Tibial nerve (tissue), 4 donors: ENCODE measurements at regions not wholly inside any gene's neighbourhood (a gene's known extent, or its start where the extent isn't known, plus 50 kb on each side); places are given as distances from the start of the nearest gene placed in this dataset.

ENCODE experiments used
- DNase-seq, 2 donors: peaks; one replicate each; pipeline ENCODE4 v3.0.0-alpha.2; 2019; ENCODE audit warnings: low spot score in 2 of 2
- H3K27ac ChIP-seq, 4 donors: fragments of 200-600 bp; sonication (generic) in 3 of 4; one replicate each; pipeline ENCODE4 v1.5.1; 2017 to 2019; ENCODE audit warnings: mild to moderate bottlenecking in 1 of 4
- H3K27me3 ChIP-seq, 2 donors: fragments of 200-600 bp; sonication (generic) in 1 of 2; one replicate each; pipeline versions ENCODE4 v1.5.1 to v1.6.0; 2017 to 2019
- H3K36me3 ChIP-seq, 3 donors: fragments of 200-600 bp; sonication (generic); one replicate each; pipeline ENCODE4 v1.5.1; 2018 to 2019
- H3K4me1 ChIP-seq, 4 donors: fragments of 200-600 bp; sonication (generic) in 3 of 4; one replicate each; pipeline ENCODE4 v1.5.1; 2017 to 2019
- H3K4me3 ChIP-seq, 4 donors: fragments of 200-600 bp; sonication (generic) in 3 of 4; one replicate each; pipeline ENCODE4 v1.5.1; 2017 to 2019; ENCODE audit warnings: mild to moderate bottlenecking in 1 of 4, moderate library complexity in 1 of 4
- H3K9me3 ChIP-seq, 4 donors: fragments of 200-600 bp; sonication (generic) in 3 of 4; one replicate each; pipeline ENCODE4 v1.5.1; 2017 to 2019
- EP300 ChIP-seq, 2 donors: sonication (generic); formaldehyde crosslinking; IDR thresholded peaks; one replicate each; pipeline ENCODE4 v1.6.1; 2017; ENCODE audit warnings: antibody characterized with exemption in 2 of 2, mild to moderate bottlenecking in 1 of 2
- POLR2A ChIP-seq, 2 donors: fragments of 450-650 bp; IDR thresholded peaks; one replicate each; pipeline ENCODE4 v1.6.1; 2017; ENCODE audit warnings: antibody characterized with exemption in 2 of 2, mild to moderate bottlenecking in 2 of 2, moderate library complexity in 2 of 2
- WGBS, 2 donors: methylation state at CpG; one replicate each; pipeline ENCODE4 v1.1.5; 2018; 5-methylcytosine and 5-hydroxymethylcytosine counted together
- TF ChIP-seq, protein P1 (sequence below), 5 experiments: fragments of 200-600 bp in 3 of 5; fragments of 450-650 bp in 2 of 5; sonication (generic) in 3 of 5; IDR thresholded peaks; one replicate each; pipeline ENCODE4 v1.5.1; 2016 to 2019; ENCODE audit warnings: antibody characterized with exemption in 5 of 5, mild to moderate bottlenecking in 3 of 5, moderate library complexity in 2 of 5

DNA sequence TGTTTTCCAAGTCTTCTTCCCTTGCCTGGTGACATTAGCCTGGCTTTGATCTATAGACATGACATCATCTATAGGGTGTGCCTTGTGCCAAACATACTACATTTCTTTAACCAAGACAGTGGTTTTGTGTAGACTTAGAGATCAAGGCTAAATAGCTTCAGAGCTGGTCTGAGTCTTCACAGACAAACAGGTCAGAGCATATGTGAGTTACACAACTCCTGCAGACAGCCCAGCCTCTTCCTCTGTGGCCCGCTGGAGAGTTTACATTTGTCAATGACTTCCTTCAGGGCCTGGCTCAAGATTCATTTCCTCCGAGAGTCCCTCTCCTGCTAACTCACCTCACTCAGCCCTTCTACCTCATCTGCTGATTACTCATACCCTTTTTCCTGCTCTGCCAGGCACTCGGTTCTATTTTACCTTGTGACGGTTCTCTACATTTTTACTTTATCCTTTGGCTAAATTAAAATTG is 73.1 kb upstream of the TANC2 start:
- H3K27ac ChIP-seq: peak overlapping the region in 1 of 4 donors; percentile 75
- peak in 1 of 2 donors; percentile 12 for DNase-seq

DNA sequence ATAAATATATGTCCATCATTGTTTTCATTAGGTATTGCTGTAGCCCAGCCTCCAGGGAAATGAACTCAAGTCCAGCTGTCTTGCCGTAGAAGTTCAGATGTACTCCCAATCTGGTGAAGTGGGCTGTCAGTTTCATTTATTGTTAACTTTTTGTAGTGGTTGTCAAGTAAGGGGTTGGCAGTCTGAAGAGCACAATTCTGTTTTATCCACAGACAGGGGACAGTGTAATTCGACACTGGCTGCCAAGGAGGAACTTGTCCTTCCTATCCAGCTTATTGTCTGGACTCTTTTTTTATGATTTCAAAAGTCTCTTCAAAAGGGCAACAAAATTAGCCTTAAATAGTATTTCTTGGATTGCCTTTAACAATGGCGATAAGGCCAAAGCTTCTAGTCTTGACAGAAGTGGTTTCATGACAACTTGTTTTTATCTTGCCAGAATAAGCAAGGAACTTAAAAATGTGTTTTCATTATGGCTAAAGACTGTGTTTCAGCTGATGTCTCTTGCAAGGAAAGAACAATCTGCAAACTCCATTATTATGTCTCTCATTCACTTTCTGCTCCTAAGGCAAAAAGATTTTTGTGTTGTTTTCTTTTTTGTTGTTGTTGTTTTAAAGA is 73.9 kb upstream of the TANC2 start:
- H3K9me3 ChIP-seq: no peaks in the 10 kb centered on the region
- H3K27me3 ChIP-seq: no peaks in the 10 kb centered on the region
- no peak for DNase-seq
- WGBS, 2 donors: 38 to 48% methylated on average over 3 of the region's 3 CpGs
- no peak overlapping the region for H3K4me3 ChIP-seq
- no peaks in the 10 kb centered on the region for H3K36me3 ChIP-seq
- no peak overlapping the region for H3K27ac ChIP-seq
- TF ChIP-seq, protein P1, sequence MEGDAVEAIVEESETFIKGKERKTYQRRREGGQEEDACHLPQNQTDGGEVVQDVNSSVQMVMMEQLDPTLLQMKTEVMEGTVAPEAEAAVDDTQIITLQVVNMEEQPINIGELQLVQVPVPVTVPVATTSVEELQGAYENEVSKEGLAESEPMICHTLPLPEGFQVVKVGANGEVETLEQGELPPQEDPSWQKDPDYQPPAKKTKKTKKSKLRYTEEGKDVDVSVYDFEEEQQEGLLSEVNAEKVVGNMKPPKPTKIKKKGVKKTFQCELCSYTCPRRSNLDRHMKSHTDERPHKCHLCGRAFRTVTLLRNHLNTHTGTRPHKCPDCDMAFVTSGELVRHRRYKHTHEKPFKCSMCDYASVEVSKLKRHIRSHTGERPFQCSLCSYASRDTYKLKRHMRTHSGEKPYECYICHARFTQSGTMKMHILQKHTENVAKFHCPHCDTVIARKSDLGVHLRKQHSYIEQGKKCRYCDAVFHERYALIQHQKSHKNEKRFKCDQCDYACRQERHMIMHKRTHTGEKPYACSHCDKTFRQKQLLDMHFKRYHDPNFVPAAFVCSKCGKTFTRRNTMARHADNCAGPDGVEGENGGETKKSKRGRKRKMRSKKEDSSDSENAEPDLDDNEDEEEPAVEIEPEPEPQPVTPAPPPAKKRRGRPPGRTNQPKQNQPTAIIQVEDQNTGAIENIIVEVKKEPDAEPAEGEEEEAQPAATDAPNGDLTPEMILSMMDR (IDR thresholded peaks at IDR 0.05): no peak
- no peak for TF ChIP-seq EP300 (IDR thresholded peaks at IDR 0.05)
- TF ChIP-seq POLR2A (IDR thresholded peaks at IDR 0.05): no peak
- H3K4me1 ChIP-seq: peaks cover 0 to 12% (median 1%) of the 10 kb centered on the region in 4 donors

More for the DNA sequence above, 73.1 kb upstream of the TANC2 start:
- WGBS, 2 donors: 42 to 52% methylated on average over 4 of the region's 4 CpGs
- Histone ChIP-seq H3K27me3 (no peaks in the 10 kb centered on the region), H3K36me3 (no peaks in the 10 kb centered on the region), H3K4me1 (peaks cover 0 to 16% (median 1%) of the 10 kb centered on the region in 4 donors), H3K4me3 (no peak overlapping the region), H3K9me3 (no peaks in the 10 kb centered on the region)
- no peak for TF ChIP-seq POLR2A (IDR thresholded peaks at IDR 0.05)
- TF ChIP-seq EP300 (IDR thresholded peaks at IDR 0.05): peak in 1 of 2 donors; percentile 54
- TF ChIP-seq, protein P1 (IDR thresholded peaks at IDR 0.05): no peak

DNA sequence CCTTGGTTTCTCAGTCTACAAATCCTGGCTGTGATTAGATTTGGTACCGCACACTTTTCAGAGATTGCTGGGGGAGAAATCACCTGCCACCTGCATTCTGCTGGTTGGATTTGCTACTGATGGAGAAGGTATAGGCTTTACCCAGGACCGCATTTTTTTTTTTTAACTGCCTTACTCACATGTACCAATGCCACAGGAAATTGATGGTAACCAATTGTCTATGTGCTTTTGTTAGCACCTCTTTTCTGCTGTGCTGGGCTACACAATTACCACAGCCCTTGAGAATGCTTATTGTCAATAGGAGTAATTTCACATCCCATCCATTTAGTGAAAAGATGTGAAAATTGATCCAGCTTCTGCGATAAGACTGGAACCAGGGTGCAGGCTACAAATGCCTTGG is 74.4 kb upstream of the TANC2 start:
- H3K4me1 ChIP-seq: peaks cover 0 to 12% (median 1%) of the 10 kb centered on the region in 4 donors
- DNase-seq: no peak
- H3K4me3 ChIP-seq: no peak overlapping the region
- H3K27me3 ChIP-seq: no peaks in the 10 kb centered on the region
- no peaks in the 10 kb centered on the region for H3K36me3 ChIP-seq
- 74 to 85% methylated on average over 3 of the region's 3 CpGs for WGBS, 2 donors
- TF ChIP-seq POLR2A (IDR thresholded peaks at IDR 0.05) (no peak), EP300 (IDR thresholded peaks at IDR 0.05) (no peak)
- TF ChIP-seq, protein P1 (IDR thresholded peaks at IDR 0.05): no peak
- no peaks in the 10 kb centered on the region for H3K9me3 ChIP-seq
- no peak overlapping the region for H3K27ac ChIP-seq

DNA sequence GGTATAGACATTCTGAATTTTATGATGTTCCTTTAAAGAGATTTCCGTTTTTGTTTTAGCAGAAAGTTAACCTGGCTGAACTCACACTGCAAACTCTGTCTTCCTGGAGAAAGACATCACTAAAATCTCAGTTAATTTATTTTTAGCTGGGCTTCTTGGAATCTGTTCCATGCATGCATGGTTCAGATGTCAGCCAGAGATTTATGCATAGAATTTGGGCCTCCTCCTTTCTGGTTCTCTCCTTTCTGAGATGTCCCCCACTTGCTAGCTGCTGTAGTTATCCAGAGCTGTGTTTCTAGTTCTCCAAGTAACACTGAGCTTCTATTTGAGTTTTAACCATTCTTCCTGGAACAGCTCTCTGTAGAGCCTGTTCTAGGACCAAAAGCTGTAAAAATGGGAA is 77.3 kb upstream of the TANC2 start:
- Histone ChIP-seq H3K27ac (no peak overlapping the region), H3K4me3 (no peak overlapping the region), H3K4me1 (peaks cover 0 to 12% (median 1%) of the 10 kb centered on the region in 4 donors), H3K27me3 (no peaks in the 10 kb centered on the region), H3K36me3 (no peaks in the 10 kb centered on the region), H3K9me3 (no peaks in the 10 kb centered on the region)
- no peak for DNase-seq
- TF ChIP-seq EP300 (IDR thresholded peaks at IDR 0.05) (no peak), POLR2A (IDR thresholded peaks at IDR 0.05) (no peak)
- TF ChIP-seq, protein P1 (IDR thresholded peaks at IDR 0.05): no peak
- WGBS, 2 donors: 74 to 76% methylated on average over 1 of the region's 1 CpG

DNA sequence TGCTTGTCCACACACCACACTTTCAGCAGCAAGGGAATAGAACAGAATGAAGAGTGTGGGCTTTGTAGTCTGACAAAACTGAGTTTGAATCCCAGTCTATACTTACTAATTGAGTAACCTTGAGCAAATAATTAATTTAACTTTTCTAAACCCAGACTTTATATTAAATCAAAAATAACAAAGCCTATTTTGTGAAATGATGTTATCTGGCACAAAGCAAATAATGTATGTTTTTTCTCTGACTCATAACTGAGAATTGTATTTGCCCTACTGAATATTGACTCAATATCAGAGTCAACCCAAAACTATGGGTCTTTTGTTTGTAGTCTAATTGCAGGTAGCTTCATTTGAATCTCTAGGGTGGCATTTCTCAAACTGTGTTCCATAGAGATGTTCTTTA is 77.9 kb upstream of the TANC2 start:
- Histone ChIP-seq H3K27me3 (no peaks in the 10 kb centered on the region), H3K36me3 (no peaks in the 10 kb centered on the region), H3K27ac (no peak overlapping the region), H3K4me3 (no peak overlapping the region), H3K9me3 (no peaks in the 10 kb centered on the region), H3K4me1 (peaks cover 0 to 12% (median 1%) of the 10 kb centered on the region in 4 donors)
- no peak for DNase-seq
- no peak for TF ChIP-seq EP300 (IDR thresholded peaks at IDR 0.05)
- TF ChIP-seq, protein P1 (IDR thresholded peaks at IDR 0.05): no peak
- no peak for TF ChIP-seq POLR2A (IDR thresholded peaks at IDR 0.05)
